KBM-7 (cell line): ENCODE measurements at regions not wholly inside any gene's neighbourhood (a gene's known extent, or its start where the extent isn't known, plus 50 kb on each side); places are given as distances from the start of the nearest gene placed in this dataset.

Source experiments
- DNase-seq: peaks from one replicate; pipeline ENCODE4 v3.0.0-alpha.2; 2015
- in situ Hi-C: fragments of 300-500 bp; cut with MboI; formaldehyde crosslinking; loops from 2 replicates; pipeline ENCODE4 v1.14.3; 2020; ENCODE audit warnings: low sequenced_read_pairs, low pct_unique_long_range_greater_than_20kb, mixed read lengths

GRCh38 chr2:60302377-60303126, 250.9 kb downstream of the BCL11A start:
- in situ Hi-C loops: no loop called here
- no peak for DNase-seq

GRCh38 chr2:60301726-60302125, 251.7 kb downstream of the BCL11A start:
- DNase-seq: no peak
- in situ Hi-C loops: no loop called here

GRCh38 chr2:60299179-60299578, 254.3 kb downstream of the BCL11A start:
- in situ Hi-C loops: no loop called here
- DNase-seq: no peak

- in situ Hi-C loops: no loop called here
Measured at GRCh38 chr2:60298006-60298696, 255.3 kb downstream of the BCL11A start.

GRCh38 chr2:60297296-60298005, 256.0 kb downstream of the BCL11A start:
- in situ Hi-C loops: no loop called here
- no peak for DNase-seq

More at GRCh38 chr2:60298006-60298696, 255.3 kb downstream of the BCL11A start:
- no peak for DNase-seq

- in situ Hi-C loops: no loop called here
- DNase-seq: no peak
Measured at GRCh38 chr2:60296219-60296955, 257.1 kb downstream of the BCL11A start.

- DNase-seq: no peak
- in situ Hi-C loops: no loop called here
Measured at GRCh38 chr2:60295636-60295962, 257.9 kb downstream of the BCL11A start.

- in situ Hi-C loops: no loop called here
Measured at GRCh38 chr2:60294901-60295635, 258.4 kb downstream of the BCL11A start.

GRCh38 chr2:60292242-60292641, 261.2 kb downstream of the BCL11A start:
- no peak for DNase-seq
- in situ Hi-C loops: no loop called here

More at GRCh38 chr2:60294901-60295635, 258.4 kb downstream of the BCL11A start:
- DNase-seq: no peak

GRCh38 chr2:60290509-60290908, 262.9 kb downstream of the BCL11A start:
- no peak for DNase-seq
- in situ Hi-C loops: no loop called here

- in situ Hi-C loops: no loop called here
- no peak for DNase-seq
Measured at GRCh38 chr2:60285626-60286316, 267.7 kb downstream of the BCL11A start.

- in situ Hi-C loops: no loop called here
- DNase-seq: no peak
Measured at GRCh38 chr2:60283626-60284025, 269.8 kb downstream of the BCL11A start.

- DNase-seq: no peak
- in situ Hi-C loops: no loop called here
Measured at GRCh38 chr2:60282886-60283285, 270.6 kb downstream of the BCL11A start.

- in situ Hi-C loops: no loop called here
- DNase-seq: no peak
Measured at GRCh38 chr2:60281730-60282129, 271.7 kb downstream of the BCL11A start.

GRCh38 chr2:60280238-60280637, 273.2 kb downstream of the BCL11A start:
- in situ Hi-C loops: no loop called here
- DNase-seq: no peak

- in situ Hi-C loops: no loop called here
- no peak for DNase-seq
Measured at GRCh38 chr2:60278906-60279305, 274.5 kb downstream of the BCL11A start.

- DNase-seq: no peak
- in situ Hi-C loops: no loop called here
Measured at GRCh38 chr2:60275958-60276357, 277.5 kb downstream of the BCL11A start.

GRCh38 chr2:60273836-60274235, 279.6 kb downstream of the BCL11A start:
- no peak for DNase-seq
- in situ Hi-C loops: no loop called here
